ENCODE measurements at regions not wholly inside any gene's neighbourhood (a gene's known extent, or its start where the extent isn't known, plus 50 kb on each side); places are given as distances from the start of the nearest gene placed in this dataset.

DNA sequence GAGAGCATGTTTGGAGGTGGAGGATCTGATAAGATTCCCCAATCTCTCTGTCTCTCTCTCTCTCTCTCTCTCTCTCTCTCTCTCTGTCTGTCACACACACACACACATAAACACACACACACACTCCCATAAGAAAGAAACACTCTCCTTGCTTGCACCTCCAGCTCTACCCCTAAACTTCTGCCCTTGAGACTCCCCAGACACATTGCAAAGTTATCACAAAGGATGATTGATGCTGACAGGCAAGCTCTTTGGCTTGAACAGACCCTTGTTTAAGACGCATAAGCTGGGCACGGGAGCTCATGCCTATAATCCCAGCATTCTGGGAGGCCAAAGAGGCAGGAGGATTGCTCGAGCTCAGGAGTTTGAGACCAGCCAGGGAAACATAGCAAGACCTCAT, 78.2 kb downstream of the NAV1 start:
- TF ChIP-seq, protein P1, sequence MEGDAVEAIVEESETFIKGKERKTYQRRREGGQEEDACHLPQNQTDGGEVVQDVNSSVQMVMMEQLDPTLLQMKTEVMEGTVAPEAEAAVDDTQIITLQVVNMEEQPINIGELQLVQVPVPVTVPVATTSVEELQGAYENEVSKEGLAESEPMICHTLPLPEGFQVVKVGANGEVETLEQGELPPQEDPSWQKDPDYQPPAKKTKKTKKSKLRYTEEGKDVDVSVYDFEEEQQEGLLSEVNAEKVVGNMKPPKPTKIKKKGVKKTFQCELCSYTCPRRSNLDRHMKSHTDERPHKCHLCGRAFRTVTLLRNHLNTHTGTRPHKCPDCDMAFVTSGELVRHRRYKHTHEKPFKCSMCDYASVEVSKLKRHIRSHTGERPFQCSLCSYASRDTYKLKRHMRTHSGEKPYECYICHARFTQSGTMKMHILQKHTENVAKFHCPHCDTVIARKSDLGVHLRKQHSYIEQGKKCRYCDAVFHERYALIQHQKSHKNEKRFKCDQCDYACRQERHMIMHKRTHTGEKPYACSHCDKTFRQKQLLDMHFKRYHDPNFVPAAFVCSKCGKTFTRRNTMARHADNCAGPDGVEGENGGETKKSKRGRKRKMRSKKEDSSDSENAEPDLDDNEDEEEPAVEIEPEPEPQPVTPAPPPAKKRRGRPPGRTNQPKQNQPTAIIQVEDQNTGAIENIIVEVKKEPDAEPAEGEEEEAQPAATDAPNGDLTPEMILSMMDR (IDR thresholded peaks at IDR 0.05; ENCODE audit: low read depth, low read length), result no peak
- no peak for TF ChIP-seq EZH2phosphoT487 (IDR thresholded peaks at IDR 0.05; ENCODE audit: low read depth)

Data from OCI-LY3 (cell line).